Thyroid gland (tissue), 4 donors: ENCODE measurements at regions not wholly inside any gene's neighbourhood (a gene's known extent, or its start where the extent isn't known, plus 50 kb on each side); places are given as distances from the start of the nearest gene placed in this dataset.

ENCODE experiments used
- POLR2A ChIP-seq, 2 donors: fragments of 450-650 bp; IDR thresholded peaks; one replicate each; pipeline ENCODE4 v1.6.1; 2017; ENCODE audit warnings: antibody characterized with exemption in 2 of 2, mild to moderate bottlenecking in 2 of 2, moderate library complexity in 1 of 2
- TF ChIP-seq, protein P1 (sequence below), 6 experiments: fragments of 200-600 bp in 3 of 6; fragments of 450-650 bp in 3 of 6; sonication (generic) in 3 of 6; IDR thresholded peaks; one replicate each; pipeline ENCODE4 v1.5.1; 2016 to 2019; ENCODE audit warnings: antibody characterized with exemption in 6 of 6, mild to moderate bottlenecking in 2 of 6, inconsistent platforms in 1 of 6, moderate library complexity in 1 of 6

DNA sequence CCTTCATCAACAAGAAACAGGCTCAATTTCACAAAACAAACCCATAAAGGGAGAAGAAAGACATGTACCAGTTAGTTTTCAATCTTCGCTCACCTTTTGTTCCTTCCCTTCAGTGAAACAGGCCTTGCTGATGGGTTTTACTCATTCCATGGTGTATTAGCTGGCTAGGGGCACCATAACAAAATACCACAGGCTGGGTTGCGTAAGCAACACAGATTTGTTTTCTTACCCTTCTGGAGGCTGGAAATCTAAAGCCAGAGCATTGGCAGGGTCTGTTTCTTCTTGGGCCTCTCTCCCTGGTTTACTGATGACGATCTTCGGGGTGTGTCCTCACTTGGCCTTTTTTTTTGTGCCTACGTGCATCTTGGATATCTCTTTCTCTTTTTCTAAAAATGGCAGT is 383.4 kb upstream of the RBFOX1 start:
- TF ChIP-seq, protein P1, sequence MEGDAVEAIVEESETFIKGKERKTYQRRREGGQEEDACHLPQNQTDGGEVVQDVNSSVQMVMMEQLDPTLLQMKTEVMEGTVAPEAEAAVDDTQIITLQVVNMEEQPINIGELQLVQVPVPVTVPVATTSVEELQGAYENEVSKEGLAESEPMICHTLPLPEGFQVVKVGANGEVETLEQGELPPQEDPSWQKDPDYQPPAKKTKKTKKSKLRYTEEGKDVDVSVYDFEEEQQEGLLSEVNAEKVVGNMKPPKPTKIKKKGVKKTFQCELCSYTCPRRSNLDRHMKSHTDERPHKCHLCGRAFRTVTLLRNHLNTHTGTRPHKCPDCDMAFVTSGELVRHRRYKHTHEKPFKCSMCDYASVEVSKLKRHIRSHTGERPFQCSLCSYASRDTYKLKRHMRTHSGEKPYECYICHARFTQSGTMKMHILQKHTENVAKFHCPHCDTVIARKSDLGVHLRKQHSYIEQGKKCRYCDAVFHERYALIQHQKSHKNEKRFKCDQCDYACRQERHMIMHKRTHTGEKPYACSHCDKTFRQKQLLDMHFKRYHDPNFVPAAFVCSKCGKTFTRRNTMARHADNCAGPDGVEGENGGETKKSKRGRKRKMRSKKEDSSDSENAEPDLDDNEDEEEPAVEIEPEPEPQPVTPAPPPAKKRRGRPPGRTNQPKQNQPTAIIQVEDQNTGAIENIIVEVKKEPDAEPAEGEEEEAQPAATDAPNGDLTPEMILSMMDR (IDR thresholded peaks at IDR 0.05) = no peak
- TF ChIP-seq POLR2A (IDR thresholded peaks at IDR 0.05) = no peak
